ENCODE measurements at regions not wholly inside any gene's neighbourhood (a gene's known extent, or its start where the extent isn't known, plus 50 kb on each side); places are given as distances from the start of the nearest gene placed in this dataset.

DNA sequence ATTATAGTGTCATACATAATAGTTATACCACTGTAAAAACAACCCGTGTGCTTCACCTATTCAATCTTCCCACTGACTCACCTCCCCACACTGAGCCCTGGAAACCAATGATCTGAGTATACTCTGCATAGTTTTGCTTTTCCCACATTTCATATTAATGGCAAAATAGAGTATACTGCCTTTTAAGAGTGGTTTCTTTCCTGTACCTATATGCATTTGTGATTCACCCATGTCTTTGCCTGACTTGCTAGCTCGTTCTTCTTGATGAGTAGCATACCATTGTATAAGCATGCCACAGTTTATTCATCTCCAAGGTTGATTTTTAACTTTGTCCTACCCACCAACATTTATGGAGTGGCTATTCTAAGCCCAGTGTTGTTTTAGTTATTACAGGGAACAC lies 686.4 kb downstream of the PLCL1 start:
- TF ChIP-seq, protein P1, sequence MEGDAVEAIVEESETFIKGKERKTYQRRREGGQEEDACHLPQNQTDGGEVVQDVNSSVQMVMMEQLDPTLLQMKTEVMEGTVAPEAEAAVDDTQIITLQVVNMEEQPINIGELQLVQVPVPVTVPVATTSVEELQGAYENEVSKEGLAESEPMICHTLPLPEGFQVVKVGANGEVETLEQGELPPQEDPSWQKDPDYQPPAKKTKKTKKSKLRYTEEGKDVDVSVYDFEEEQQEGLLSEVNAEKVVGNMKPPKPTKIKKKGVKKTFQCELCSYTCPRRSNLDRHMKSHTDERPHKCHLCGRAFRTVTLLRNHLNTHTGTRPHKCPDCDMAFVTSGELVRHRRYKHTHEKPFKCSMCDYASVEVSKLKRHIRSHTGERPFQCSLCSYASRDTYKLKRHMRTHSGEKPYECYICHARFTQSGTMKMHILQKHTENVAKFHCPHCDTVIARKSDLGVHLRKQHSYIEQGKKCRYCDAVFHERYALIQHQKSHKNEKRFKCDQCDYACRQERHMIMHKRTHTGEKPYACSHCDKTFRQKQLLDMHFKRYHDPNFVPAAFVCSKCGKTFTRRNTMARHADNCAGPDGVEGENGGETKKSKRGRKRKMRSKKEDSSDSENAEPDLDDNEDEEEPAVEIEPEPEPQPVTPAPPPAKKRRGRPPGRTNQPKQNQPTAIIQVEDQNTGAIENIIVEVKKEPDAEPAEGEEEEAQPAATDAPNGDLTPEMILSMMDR (IDR thresholded peaks at IDR 0.05): no peak
- TF ChIP-seq EZH2 (IDR thresholded peaks at IDR 0.05; ENCODE audit: borderline replicate concordance, insufficient read depth, low read depth, low read length, poor library complexity, severe bottlenecking): no peak
